ENCODE measurements at regions not wholly inside any gene's neighbourhood (a gene's known extent, or its start where the extent isn't known, plus 50 kb on each side); places are given as distances from the start of the nearest gene placed in this dataset.

GRCh38 chr10:123409884-123410283 is 255.7 kb downstream of the BUB3 start:
- Histone ChIP-seq H3K27ac (ENCODE audit: control insufficient read depth, insufficient read depth, low read length) (no peak overlapping the region), H3K9ac (ENCODE audit: control insufficient read depth, extremely low read depth, insufficient read depth, low read length) (no peak overlapping the region), H3K4me2 (ENCODE audit: control insufficient read depth, extremely low read depth, insufficient read depth, low read depth, low read length) (no peak overlapping the region), H3K9me1 (ENCODE audit: control insufficient read depth, extremely low read depth, insufficient read depth, low read length) (no peaks in the 10 kb centered on the region), H3K27me3 (ENCODE audit: control insufficient read depth, extremely low read depth, insufficient read depth, low read length) (no peaks in the 10 kb centered on the region), H3K4me3 (ENCODE audit: control insufficient read depth in 2 of 3, extremely low read depth in 1 of 3, insufficient read depth in 2 of 3, low read depth in 1 of 3, low read length in 3 of 3) (no peak overlapping the region), H3K36me3 (ENCODE audit: control insufficient read depth in 2 of 2, extremely low read depth in 1 of 2, insufficient read depth in 2 of 2, low read length in 2 of 2) (no peaks in the 10 kb centered on the region), H3K79me2 (ENCODE audit: control insufficient read depth, insufficient read depth, low read length) (no peaks in the 10 kb centered on the region), H4K20me1 (ENCODE audit: control insufficient read depth, extremely low read depth, insufficient read depth, low read length) (no peaks in the 10 kb centered on the region), H3K4me1 (ENCODE audit: control insufficient read depth, extremely low read depth, insufficient read depth, low read length) (no peaks in the 10 kb centered on the region), H3K9me3 (ENCODE audit: control insufficient read depth, low read depth, low read length) (no peaks in the 10 kb centered on the region), H2AFZ (ENCODE audit: control insufficient read depth, low read length) (no peak overlapping the region)
- dilution Hi-C loops (cut with MboI; ENCODE audit: extremely low pct_ligation_motif_present, low sequenced_read_pairs): no loop called here
- FAIRE-seq (no peak), DNase-seq (ENCODE audit: low read depth, low spot score) (no peak)
- TF ChIP-seq CTCF (optimal IDR thresholded peaks at IDR 0.05 in 1 of 3, IDR thresholded peaks at IDR 0.05 in 1 of 3, conservative IDR thresholded peaks at IDR 0.05 in 1 of 3; ENCODE audit: extremely low read depth in 1 of 3, insufficient read depth in 2 of 3, low read length in 3 of 3) (no peak), EZH2 (IDR thresholded peaks at IDR 0.05; ENCODE audit: low read length) (no peak)

- no peaks in the 10 kb centered on the region for H3K79me2 ChIP-seq (ENCODE audit: control insufficient read depth, insufficient read depth, low read length)
- H3K36me3 ChIP-seq (ENCODE audit: control insufficient read depth in 2 of 2, extremely low read depth in 1 of 2, insufficient read depth in 2 of 2, low read length in 2 of 2): no peaks in the 10 kb centered on the region
- H4K20me1 ChIP-seq (ENCODE audit: control insufficient read depth, extremely low read depth, insufficient read depth, low read length): no peaks in the 10 kb centered on the region
- no peak for FAIRE-seq
- H3K4me1 ChIP-seq (ENCODE audit: control insufficient read depth, extremely low read depth, insufficient read depth, low read length): no peaks in the 10 kb centered on the region
- no peak overlapping the region for H3K4me2 ChIP-seq (ENCODE audit: control insufficient read depth, extremely low read depth, insufficient read depth, low read depth, low read length)
- no peak overlapping the region for H3K4me3 ChIP-seq (ENCODE audit: control insufficient read depth in 2 of 3, extremely low read depth in 1 of 3, insufficient read depth in 2 of 3, low read depth in 1 of 3, low read length in 3 of 3)
- H2AFZ ChIP-seq (ENCODE audit: control insufficient read depth, low read length): no peak overlapping the region
- no peak overlapping the region for H3K27ac ChIP-seq (ENCODE audit: control insufficient read depth, insufficient read depth, low read length)
- no peaks in the 10 kb centered on the region for H3K9me3 ChIP-seq (ENCODE audit: control insufficient read depth, low read depth, low read length)
- TF ChIP-seq EZH2 (IDR thresholded peaks at IDR 0.05; ENCODE audit: low read length) (no peak), CTCF (optimal IDR thresholded peaks at IDR 0.05 in 1 of 3, IDR thresholded peaks at IDR 0.05 in 1 of 3, conservative IDR thresholded peaks at IDR 0.05 in 1 of 3; ENCODE audit: extremely low read depth in 1 of 3, insufficient read depth in 2 of 3, low read length in 3 of 3) (no peak)
- dilution Hi-C loops (cut with MboI; ENCODE audit: extremely low pct_ligation_motif_present, low sequenced_read_pairs): no loop called here
- no peak for DNase-seq (ENCODE audit: low read depth, low spot score)
- H3K9ac ChIP-seq (ENCODE audit: control insufficient read depth, extremely low read depth, insufficient read depth, low read length): no peak overlapping the region
- no peaks in the 10 kb centered on the region for H3K9me1 ChIP-seq (ENCODE audit: control insufficient read depth, extremely low read depth, insufficient read depth, low read length)
- no peaks in the 10 kb centered on the region for H3K27me3 ChIP-seq (ENCODE audit: control insufficient read depth, extremely low read depth, insufficient read depth, low read length)
Observed at GRCh38 chr10:123413353-123413752, 252.8 kb upstream of the GPR26 start.
